D721Med (cell line): ENCODE measurements at regions not wholly inside any gene's neighbourhood (a gene's known extent, or its start where the extent isn't known, plus 50 kb on each side); places are given as distances from the start of the nearest gene placed in this dataset.
"Not testable (repeated sequence)": the region's sequence is repeated elsewhere in the genome, so short reads cannot be mapped to it uniquely, and the experiment has no call there.

Experiments
- DNase-seq: peaks from one replicate; pipeline ENCODE4 v3.0.0; 2011; ENCODE audit warnings: low spot score; ENCODE audit not compliant: insufficient read length
- FAIRE-seq: peaks from 2 replicates; lab custom pipeline; 2011; peaks lifted over from hg19 to GRCh38; lab: Jason Lieb, UNC
- TF ChIP-seq, protein P1 (sequence below): IDR thresholded peaks from 2 replicates; pipeline ENCODE4 v1.5.1; 2012; ENCODE audit warnings: mild to moderate bottlenecking, control low read depth; ENCODE audit not compliant: insufficient read depth; ENCODE audit errors: missing control alignments

- DNase-seq (no peak), FAIRE-seq (no peak)
- TF ChIP-seq, protein P1, sequence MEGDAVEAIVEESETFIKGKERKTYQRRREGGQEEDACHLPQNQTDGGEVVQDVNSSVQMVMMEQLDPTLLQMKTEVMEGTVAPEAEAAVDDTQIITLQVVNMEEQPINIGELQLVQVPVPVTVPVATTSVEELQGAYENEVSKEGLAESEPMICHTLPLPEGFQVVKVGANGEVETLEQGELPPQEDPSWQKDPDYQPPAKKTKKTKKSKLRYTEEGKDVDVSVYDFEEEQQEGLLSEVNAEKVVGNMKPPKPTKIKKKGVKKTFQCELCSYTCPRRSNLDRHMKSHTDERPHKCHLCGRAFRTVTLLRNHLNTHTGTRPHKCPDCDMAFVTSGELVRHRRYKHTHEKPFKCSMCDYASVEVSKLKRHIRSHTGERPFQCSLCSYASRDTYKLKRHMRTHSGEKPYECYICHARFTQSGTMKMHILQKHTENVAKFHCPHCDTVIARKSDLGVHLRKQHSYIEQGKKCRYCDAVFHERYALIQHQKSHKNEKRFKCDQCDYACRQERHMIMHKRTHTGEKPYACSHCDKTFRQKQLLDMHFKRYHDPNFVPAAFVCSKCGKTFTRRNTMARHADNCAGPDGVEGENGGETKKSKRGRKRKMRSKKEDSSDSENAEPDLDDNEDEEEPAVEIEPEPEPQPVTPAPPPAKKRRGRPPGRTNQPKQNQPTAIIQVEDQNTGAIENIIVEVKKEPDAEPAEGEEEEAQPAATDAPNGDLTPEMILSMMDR, result no peak
Measured at GRCh38 chr15:75112278-75112847, 89.0 kb downstream of the PPCDC start.

DNA sequence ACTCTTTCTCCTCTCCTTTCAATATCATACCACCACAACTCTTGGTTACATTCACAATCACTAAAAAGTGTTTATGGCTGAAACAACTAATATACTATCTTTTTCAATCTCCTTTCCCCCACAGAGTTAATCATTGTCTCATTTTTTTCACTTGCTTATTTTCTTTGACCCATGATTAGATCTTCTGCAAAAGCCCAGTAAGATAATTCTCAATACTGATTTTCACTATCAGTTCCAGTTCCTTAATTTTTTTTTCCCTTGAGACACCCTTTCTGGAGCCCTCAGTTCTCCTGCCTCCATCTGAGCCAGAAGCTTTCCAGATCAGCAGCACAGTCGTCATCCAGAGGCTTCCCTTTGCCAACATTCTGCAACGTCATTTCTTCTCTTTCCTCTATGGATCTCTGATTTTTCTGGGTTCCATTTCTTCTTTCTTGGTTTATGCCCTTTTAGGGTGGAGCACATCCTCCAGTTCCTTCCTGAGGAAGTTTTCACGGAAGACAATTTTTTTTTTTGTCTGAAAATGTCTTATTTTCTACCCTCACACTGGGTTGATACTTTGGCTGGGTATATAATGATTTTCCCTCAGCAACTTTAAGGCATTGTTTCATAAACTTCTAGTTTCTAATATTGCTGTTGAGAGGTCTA is 88.7 kb upstream of the C15orf39 start:
- FAIRE-seq, result no peak
- no peak for DNase-seq
- TF ChIP-seq, protein P1, result no peak

DNA sequence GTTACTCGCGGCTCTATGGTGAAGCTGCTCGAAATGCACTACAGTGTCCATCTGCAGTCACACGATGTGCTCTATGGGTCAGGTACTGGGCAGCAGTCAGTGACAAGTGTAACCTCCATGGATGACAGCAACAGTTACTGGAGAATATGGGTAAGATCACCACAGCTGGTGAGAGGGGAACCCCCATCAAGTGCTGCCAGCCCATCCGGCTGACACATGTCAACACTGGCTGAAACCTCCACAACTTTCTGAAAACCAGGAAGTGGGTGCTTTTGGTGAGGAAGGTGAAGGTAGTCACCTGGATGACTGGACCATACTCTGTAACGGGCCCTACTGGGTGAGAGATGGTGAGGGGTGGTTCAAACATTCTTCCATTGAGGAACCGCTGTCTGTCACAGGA is 87.4 kb upstream of the C15orf39 start:
- TF ChIP-seq, protein P1, result no peak
- DNase-seq (no peak), FAIRE-seq (no peak)

- no peak for DNase-seq
- TF ChIP-seq, protein P1, result no peak
- FAIRE-seq, result no peak
Measured at GRCh38 chr15:75114796-75115195, 86.9 kb upstream of the C15orf39 start.

DNA sequence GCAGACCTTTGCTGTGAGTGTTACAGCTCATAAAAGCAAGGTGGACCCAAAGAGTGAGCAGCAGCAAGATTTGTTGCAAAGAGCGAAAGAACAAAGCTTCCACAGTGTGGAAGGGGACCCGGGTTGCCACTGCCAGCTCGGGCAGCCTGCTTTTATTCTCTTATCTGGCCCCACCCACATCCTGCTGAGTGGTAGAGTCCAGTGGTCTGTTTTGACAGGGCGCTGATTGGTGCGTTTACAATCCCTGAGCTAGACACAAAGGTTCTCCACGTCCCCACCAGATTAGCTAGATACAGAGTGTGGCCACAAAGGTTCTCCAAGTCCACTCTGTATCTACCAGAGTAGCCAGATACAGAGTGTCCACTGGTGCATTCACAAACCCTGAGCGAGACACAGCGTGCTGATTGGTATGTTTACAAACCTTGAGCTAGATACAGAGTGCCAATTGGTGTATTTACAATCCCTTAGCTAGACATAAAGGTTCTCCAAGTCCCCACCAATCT is 86.2 kb upstream of the C15orf39 start:
- DNase-seq, FAIRE-seq: not testable (repeated sequence)

DNA sequence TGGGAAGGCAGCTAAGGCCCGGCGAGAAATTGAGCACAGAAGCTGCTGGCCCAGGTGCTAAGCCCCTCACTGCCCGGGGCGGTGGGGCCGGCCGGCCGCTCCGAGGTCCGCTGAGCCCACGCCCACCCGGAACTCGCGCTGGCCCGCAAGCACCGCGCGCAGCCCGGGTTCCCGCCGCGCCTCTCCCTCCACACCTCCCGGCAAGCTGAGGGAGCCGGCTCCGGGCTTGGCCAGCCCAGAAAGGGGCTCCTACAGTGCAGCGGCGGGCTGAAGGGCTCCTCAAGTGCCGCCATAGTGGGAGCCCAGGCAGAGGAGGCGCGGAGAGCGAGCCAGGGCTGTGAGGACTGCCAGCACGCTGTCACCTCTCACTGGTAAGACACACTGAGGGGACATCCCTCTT is 85.5 kb upstream of the C15orf39 start:
- DNase-seq, FAIRE-seq: not testable (repeated sequence)

DNA sequence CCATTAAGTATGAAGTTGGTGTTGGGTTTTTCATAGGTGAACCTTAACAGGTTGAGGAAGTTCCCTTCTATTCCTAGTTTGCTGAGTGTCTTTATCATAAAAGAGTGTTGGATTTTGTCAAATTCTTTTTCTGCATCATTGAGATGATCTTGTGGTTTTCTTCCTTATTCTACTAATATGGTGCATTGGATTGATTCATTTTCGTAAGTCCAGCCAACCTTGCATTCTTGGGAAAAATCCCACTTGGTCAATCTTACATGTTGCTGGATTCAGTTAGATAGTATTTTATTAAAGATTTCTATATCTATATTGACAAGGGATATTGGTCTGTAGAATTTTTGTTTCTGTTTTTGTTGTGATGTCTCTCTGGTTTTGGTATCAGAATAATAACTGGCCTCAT is 83.7 kb upstream of the C15orf39 start:
- TF ChIP-seq, protein P1, result no peak
- DNase-seq, result no peak
- FAIRE-seq, result no peak

DNA sequence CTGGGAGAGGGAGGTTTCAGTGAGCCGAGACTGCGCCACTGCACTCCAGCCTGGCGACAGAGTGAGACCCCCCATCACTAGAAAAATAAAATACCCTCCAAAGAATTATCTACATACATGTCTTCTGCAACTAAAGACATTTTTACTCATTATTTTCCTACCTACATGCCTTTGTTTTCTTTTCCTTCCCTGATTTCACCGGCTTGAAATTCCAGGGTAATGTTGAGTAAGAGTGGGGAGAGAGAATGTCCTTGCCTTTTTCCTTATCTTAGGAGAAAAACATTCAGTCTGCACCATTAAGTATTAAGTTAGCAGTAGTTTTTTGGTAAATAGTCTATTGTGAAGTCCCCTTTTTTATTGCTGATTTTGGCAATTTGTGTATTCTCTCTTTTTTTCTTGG is 82.4 kb upstream of the C15orf39 start:
- FAIRE-seq, result peak; percentile 55
- not testable (repeated sequence) for DNase-seq
